IPS-11a (cell line): ENCODE measurements at regions not wholly inside any gene's neighbourhood (a gene's known extent, or its start where the extent isn't known, plus 50 kb on each side); places are given as distances from the start of the nearest gene placed in this dataset.

Source experiments
- H3K4me3 ChIP-seq: one replicate; pipeline ENCODE4 v1.5.1; 2013; ENCODE audit warnings: low read depth, low read length, control low read depth

GRCh38 chr4:184529283-184529682 lies 54.9 kb upstream of the IRF2 start:
- no peak overlapping the region for H3K4me3 ChIP-seq

- H3K4me3 ChIP-seq, result no peak overlapping the region
Observed at GRCh38 chr4:184528713-184529112, 54.4 kb upstream of the IRF2 start.

GRCh38 chr4:184528051-184528450 lies 53.7 kb upstream of the IRF2 start:
- no peak overlapping the region for H3K4me3 ChIP-seq

GRCh38 chr4:184526228-184526627 lies 51.9 kb upstream of the IRF2 start:
- H3K4me3 ChIP-seq, result no peak overlapping the region
